GM21723 (cell line): ENCODE measurements at regions not wholly inside any gene's neighbourhood (a gene's known extent, or its start where the extent isn't known, plus 50 kb on each side); places are given as distances from the start of the nearest gene placed in this dataset.

Source experiments
- ATAC-seq: cut with Tn5 transposase; IDR thresholded peaks from one replicate; pipeline ENCODE4 v1.9.1; 2021; ENCODE audit warnings: mild to moderate bottlenecking, moderate library complexity; ENCODE audit not compliant: unreplicated experiment

GRCh38 chr7:91811641-91812040, 68.9 kb downstream of the MTERF1 start:
- no peak for ATAC-seq

- ATAC-seq: no peak
Measured at GRCh38 chr7:91812388-91812787, 68.1 kb downstream of the MTERF1 start.

- no peak for ATAC-seq
Measured at GRCh38 chr7:91814189-91814588, 66.3 kb downstream of the MTERF1 start.
